Endothelial cell of umbilical vein (primary cell): ENCODE measurements at regions not wholly inside any gene's neighbourhood (a gene's known extent, or its start where the extent isn't known, plus 50 kb on each side); places are given as distances from the start of the nearest gene placed in this dataset.
"Not testable (repeated sequence)": the region's sequence is repeated elsewhere in the genome, so short reads cannot be mapped to it uniquely, and the experiment has no call there.

ENCODE experiments used
- BruUV-seq: library from RNA; stranded (reverse); fragments of 400-500 nt; replicated peaks from 2 replicates; lab custom pipeline; 2021; lab: Mats Ljungman, UMichigan
- CTCF ChIA-PET: fragments of 300-600, 350-600 bp; sonication (Branson Sonifier 250); formaldehyde crosslinking; loops from one replicate; lab custom pipeline; 2021; ENCODE audit warnings: antibody characterized with exemption, inconsistent platforms; lab: Charles Lee
- POLR2A ChIA-PET: fragments of 300-600, 350-600 bp; sonication (Branson Sonifier 250); formaldehyde crosslinking; loops from one replicate; lab custom pipeline; 2021; ENCODE audit warnings: antibody characterized with exemption, inconsistent platforms; lab: Charles Lee
- DNase-seq: peaks from one replicate; pipeline ENCODE4 v3.0.0-alpha.2; 2011; ENCODE audit warnings: low read depth, low spot score
- FAIRE-seq: peaks from 2 replicates; lab custom pipeline; 2011; peaks lifted over from hg19 to GRCh38; lab: Jason Lieb, UNC
- H2AFZ ChIP-seq: 2 replicates; pipeline ENCODE4 v1.6.0; 2012; ENCODE audit warnings: low read depth, low read length, control low read depth, inconsistent platforms
- H3K27ac ChIP-seq: 2 replicates; pipeline ENCODE4 v1.5.1; 2011; ENCODE audit warnings: low read depth, mild to moderate bottlenecking, control low read depth, low read length, moderate library complexity; ENCODE audit not compliant: insufficient read depth
- H3K27me3 ChIP-seq, 2 experiments: 2 replicates each; pipeline versions ENCODE4 v1.6.0 to v1.6.1; 2011; ENCODE audit warnings: low read length in 2 of 2, mixed read lengths in 1 of 2; ENCODE audit not compliant: control insufficient read depth in 2 of 2, insufficient read depth in 2 of 2
- H3K36me3 ChIP-seq, 2 experiments: 2 replicates in 1 of 2; 3 replicates in 1 of 2; pipeline ENCODE4 v1.5.1; 2011; ENCODE audit warnings: low read length in 2 of 2, mild to moderate bottlenecking in 1 of 2, moderate library complexity in 1 of 2; ENCODE audit not compliant: control insufficient read depth in 2 of 2, insufficient read depth in 2 of 2; ENCODE audit errors: extremely low read depth in 1 of 2
- H3K4me1 ChIP-seq: 3 replicates; pipeline ENCODE4 v1.5.1; 2011; ENCODE audit warnings: mild to moderate bottlenecking, low read length; ENCODE audit not compliant: control insufficient read depth, insufficient read depth; ENCODE audit errors: extremely low read depth
- H3K4me2 ChIP-seq: 2 replicates; pipeline ENCODE4 v1.6.1; 2011; ENCODE audit warnings: low read length, control low read depth, mixed read lengths; ENCODE audit not compliant: insufficient read depth
- H3K4me3 ChIP-seq, 3 experiments: fragments of 200-600 bp in 1 of 3; sonication (generic), shearing (Covaris generic) in 1 of 3; replicated peaks in 1 of 3; 2 replicates each; pipeline ENCODE4 v1.5.1; 2011 to 2016; ENCODE audit warnings: control low read depth in 3 of 3, low read length in 3 of 3, mild to moderate bottlenecking in 2 of 3, inconsistent platforms in 1 of 3, low read depth in 1 of 3, moderate library complexity in 1 of 3; ENCODE audit not compliant: insufficient read depth in 1 of 3
- H3K79me2 ChIP-seq: 2 replicates; pipeline ENCODE4 v1.6.0; 2012; ENCODE audit warnings: low read length, inconsistent platforms; ENCODE audit not compliant: control insufficient read depth, insufficient read depth
- H3K9ac ChIP-seq: replicated peaks from 2 replicates; pipeline ENCODE3; 2011; ENCODE audit warnings: low read length, control low read depth; ENCODE audit not compliant: insufficient read depth; ENCODE audit errors: extremely low read depth
- H3K9me1 ChIP-seq: replicated peaks from 3 replicates; pipeline ENCODE4 v1.6.0; 2011; ENCODE audit warnings: mild to moderate bottlenecking, low read length; ENCODE audit not compliant: control insufficient read depth, insufficient read depth; ENCODE audit errors: extremely low read depth
- H3K9me3 ChIP-seq: replicated peaks from 2 replicates; pipeline ENCODE4 v1.5.1; 2012; ENCODE audit warnings: low read length, inconsistent platforms; ENCODE audit not compliant: control insufficient read depth, insufficient read depth
- H4K20me1 ChIP-seq: replicated peaks from 2 replicates; pipeline ENCODE3; 2011; ENCODE audit warnings: mild to moderate bottlenecking, low read length; ENCODE audit not compliant: control insufficient read depth, insufficient read depth; ENCODE audit errors: extremely low read depth
- EZH2 ChIP-seq: IDR thresholded peaks from 2 replicates; pipeline ENCODE4 v1.6.1; 2012; ENCODE audit warnings: borderline replicate concordance, low read depth, mild to moderate bottlenecking, moderate library complexity, low read length, inconsistent platforms; ENCODE audit not compliant: severe bottlenecking
- FOS ChIP-seq: IDR thresholded peaks from 2 replicates; pipeline ENCODE4 v1.6.1; 2011; ENCODE audit warnings: mild to moderate bottlenecking, low read length, moderate library complexity, borderline replicate concordance; ENCODE audit not compliant: insufficient read depth
- GATA2 ChIP-seq: IDR thresholded peaks from 2 replicates; pipeline ENCODE4 v1.7.0; 2011; ENCODE audit warnings: low read depth, mild to moderate bottlenecking, moderate library complexity, mixed read lengths, low read length; ENCODE audit not compliant: insufficient read length, insufficient read depth
- JUN ChIP-seq: IDR thresholded peaks from 2 replicates; pipeline ENCODE4 v1.6.1; 2011; ENCODE audit warnings: borderline replicate concordance, low read depth; ENCODE audit not compliant: insufficient read length, insufficient read depth
- MAX ChIP-seq: IDR thresholded peaks from 2 replicates; pipeline ENCODE4 v1.6.1; 2011; ENCODE audit not compliant: insufficient read depth, insufficient read length
- MYC ChIP-seq: IDR thresholded peaks from one replicate; pipeline ENCODE4 v1.6.1; 2011; ENCODE audit warnings: mild to moderate bottlenecking, low read depth, low read length
- POLR2A ChIP-seq: IDR thresholded peaks from 2 replicates; pipeline ENCODE4 v1.6.1; 2012; ENCODE audit warnings: low read depth, mild to moderate bottlenecking, control low read depth, low read length
- POLR2AphosphoS5 ChIP-seq: IDR thresholded peaks from 2 replicates; pipeline ENCODE4 v1.6.1; 2012; ENCODE audit warnings: low read depth, mild to moderate bottlenecking, control low read depth, low read length, moderate library complexity; ENCODE audit not compliant: insufficient read depth
- dilution Hi-C: fragments of 300-500 bp; cut with MboI; formaldehyde crosslinking; loops from one replicate; pipeline ENCODE4 v1.15.0; 2019; ENCODE audit warnings: low sequenced_read_pairs; ENCODE audit not compliant: extremely low pct_ligation_motif_present
- intact Hi-C: fragments of 100-400 bp; cut with micrococcal nuclease; formaldehyde crosslinking; loops from one replicate; pipeline ENCODE4 v1.10.0; 2022
- TF ChIP-seq, protein P1 (sequence below), 2 donors: IDR thresholded peaks; 1 replicate in 1 of 2; 2 replicates in 1 of 2; pipeline ENCODE4 v1.5.1; 2011; ENCODE audit warnings: low read length in 2 of 2, mild to moderate bottlenecking in 2 of 2, moderate library complexity in 2 of 2, control low read depth in 1 of 2, inconsistent platforms in 1 of 2, low read depth in 1 of 2; ENCODE audit not compliant: insufficient read depth in 1 of 2; ENCODE audit errors: extremely low read depth in 1 of 2

DNA sequence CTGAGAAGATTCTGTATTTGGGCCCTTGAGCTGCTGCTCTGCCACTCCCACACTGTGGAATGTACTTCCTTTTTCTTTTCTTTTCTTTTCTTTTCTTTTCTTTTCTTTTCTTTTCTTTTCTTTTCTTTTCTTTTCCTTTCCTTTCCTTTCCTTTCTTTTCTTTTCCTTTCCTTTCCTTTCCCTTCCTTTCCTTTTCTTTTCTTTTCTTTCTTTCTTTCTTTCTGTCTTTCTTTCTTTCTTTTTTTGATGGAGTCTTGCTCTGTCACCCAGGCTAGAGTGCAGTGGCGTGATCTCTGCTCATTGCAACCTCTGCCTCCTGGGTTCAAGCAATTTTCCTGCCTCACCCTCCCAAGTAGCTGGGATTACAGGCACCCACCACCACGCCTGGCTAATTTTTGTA lies 89.8 kb downstream of the DNAAF6 start:
- dilution Hi-C loops, BruUV-seq, FAIRE-seq, H4K20me1 ChIP-seq, H3K79me2 ChIP-seq, H3K4me3 ChIP-seq, H3K27me3 ChIP-seq, POLR2A ChIA-PET, DNase-seq, H3K9ac ChIP-seq, intact Hi-C loops, H3K27ac ChIP-seq, H3K4me2 ChIP-seq, CTCF ChIA-PET, H3K9me1 ChIP-seq, H3K9me3 ChIP-seq, H2AFZ ChIP-seq, H3K4me1 ChIP-seq, H3K36me3 ChIP-seq: not testable (repeated sequence)

GRCh38 chrX:107298276-107298675 lies 91.9 kb downstream of the DNAAF6 start:
- CTCF ChIA-PET, result no interaction called here
- DNase-seq, result no peak
- Histone ChIP-seq H3K79me2 (no peaks in the 10 kb centered on the region), H3K4me2 (no peak overlapping the region), H3K36me3 (no peaks in the 10 kb centered on the region), H2AFZ (no peak overlapping the region), H3K4me3 (no peak overlapping the region), H3K4me1 (no peaks in the 10 kb centered on the region), H3K27me3 (no peaks in the 10 kb centered on the region), H3K27ac (no peak overlapping the region), H3K9ac (no peak overlapping the region), H3K9me1 (no peaks in the 10 kb centered on the region), H4K20me1 (no peaks in the 10 kb centered on the region), H3K9me3 (no peaks in the 10 kb centered on the region)
- FAIRE-seq, result no peak
- BruUV-seq, result no TSS peak
- POLR2A ChIA-PET, result no interaction called here
- dilution Hi-C loops, result no loop called here
- no peak for TF ChIP-seq POLR2AphosphoS5
- no peak for TF ChIP-seq MAX
- no peak for TF ChIP-seq GATA2
- TF ChIP-seq POLR2A, result no peak
- TF ChIP-seq FOS, result no peak
- no peak for TF ChIP-seq EZH2
- no peak for TF ChIP-seq MYC
- TF ChIP-seq, protein P1, sequence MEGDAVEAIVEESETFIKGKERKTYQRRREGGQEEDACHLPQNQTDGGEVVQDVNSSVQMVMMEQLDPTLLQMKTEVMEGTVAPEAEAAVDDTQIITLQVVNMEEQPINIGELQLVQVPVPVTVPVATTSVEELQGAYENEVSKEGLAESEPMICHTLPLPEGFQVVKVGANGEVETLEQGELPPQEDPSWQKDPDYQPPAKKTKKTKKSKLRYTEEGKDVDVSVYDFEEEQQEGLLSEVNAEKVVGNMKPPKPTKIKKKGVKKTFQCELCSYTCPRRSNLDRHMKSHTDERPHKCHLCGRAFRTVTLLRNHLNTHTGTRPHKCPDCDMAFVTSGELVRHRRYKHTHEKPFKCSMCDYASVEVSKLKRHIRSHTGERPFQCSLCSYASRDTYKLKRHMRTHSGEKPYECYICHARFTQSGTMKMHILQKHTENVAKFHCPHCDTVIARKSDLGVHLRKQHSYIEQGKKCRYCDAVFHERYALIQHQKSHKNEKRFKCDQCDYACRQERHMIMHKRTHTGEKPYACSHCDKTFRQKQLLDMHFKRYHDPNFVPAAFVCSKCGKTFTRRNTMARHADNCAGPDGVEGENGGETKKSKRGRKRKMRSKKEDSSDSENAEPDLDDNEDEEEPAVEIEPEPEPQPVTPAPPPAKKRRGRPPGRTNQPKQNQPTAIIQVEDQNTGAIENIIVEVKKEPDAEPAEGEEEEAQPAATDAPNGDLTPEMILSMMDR (IDR thresholded peaks at IDR 0.05; ENCODE audit: extremely low read depth in 1 of 2, insufficient read depth in 1 of 2, low read depth in 1 of 2, low read length in 2 of 2), result no peak
- no peak for TF ChIP-seq JUN
- intact Hi-C loops, result no loop called here
